Activated naive CD8-positive, alpha-beta T cell treated with anti-CD3 and anti-CD28 coated beads, Interleukin-2, amount 50 U/mL, for 24 hours (primary cell): ENCODE measurements at regions not wholly inside any gene's neighbourhood (a gene's known extent, or its start where the extent isn't known, plus 50 kb on each side); places are given as distances from the start of the nearest gene placed in this dataset.
A peak's percentile ranks its signal among the peaks of the same experiment; 100 is the strongest.

Experiments used
- ATAC-seq: fragments of 150-1000 bp; cut with Tn5 transposase; one replicate; pipeline ENCODE4 v1.10.0; 2021
- DNase-seq: peaks from one replicate; pipeline ENCODE4 v3.0.0; 2021
- H3K27ac Mint-ChIP-seq: one replicate; pipeline ENCODE4 v1.8.0; 2021; ENCODE audit warnings: mild to moderate bottlenecking, mixed read lengths
- H3K27me3 Mint-ChIP-seq: one replicate; pipeline ENCODE4 v1.8.0; 2021; ENCODE audit warnings: mixed read lengths
- H3K36me3 Mint-ChIP-seq: one replicate; pipeline ENCODE4 v1.8.0; 2021; ENCODE audit warnings: low read depth, mixed read lengths
- H3K4me1 Mint-ChIP-seq: one replicate; pipeline ENCODE4 v1.8.0; 2021; ENCODE audit warnings: mixed read lengths
- H3K4me3 Mint-ChIP-seq: one replicate; pipeline ENCODE4 v1.8.0; 2021; ENCODE audit warnings: mild to moderate bottlenecking, moderate library complexity, mixed read lengths
- H3K9me3 Mint-ChIP-seq: one replicate; pipeline ENCODE4 v1.8.0; 2021; ENCODE audit warnings: mixed read lengths

GRCh38 chr17:83179811-83180210, 100.4 kb downstream of the METRNL start:
- no peak overlapping the region for H3K27ac Mint-ChIP-seq
- ATAC-seq (no peak), DNase-seq (no peak)
- no peak overlapping the region for H3K4me3 Mint-ChIP-seq
- no peaks in the 10 kb centered on the region for H3K9me3 Mint-ChIP-seq
- H3K4me1 Mint-ChIP-seq: no peaks in the 10 kb centered on the region
- no peaks in the 10 kb centered on the region for H3K27me3 Mint-ChIP-seq
- no peaks in the 10 kb centered on the region for H3K36me3 Mint-ChIP-seq

- no peaks in the 10 kb centered on the region for H3K4me1 Mint-ChIP-seq
- H3K27ac Mint-ChIP-seq: no peak overlapping the region
- DNase-seq (no peak), ATAC-seq (no peak)
- H3K27me3 Mint-ChIP-seq: no peaks in the 10 kb centered on the region
- H3K36me3 Mint-ChIP-seq: no peaks in the 10 kb centered on the region
- no peak overlapping the region for H3K4me3 Mint-ChIP-seq
- H3K9me3 Mint-ChIP-seq: no peaks in the 10 kb centered on the region
Measured at GRCh38 chr17:83180264-83180995, 101.0 kb downstream of the METRNL start.

GRCh38 chr17:83180996-83181481, 101.6 kb downstream of the METRNL start:
- H3K4me1 Mint-ChIP-seq: no peaks in the 10 kb centered on the region
- ATAC-seq (peak; percentile 58), DNase-seq (no peak)
- no peak overlapping the region for H3K4me3 Mint-ChIP-seq
- H3K36me3 Mint-ChIP-seq: no peaks in the 10 kb centered on the region
- no peak overlapping the region for H3K27ac Mint-ChIP-seq
- no peaks in the 10 kb centered on the region for H3K27me3 Mint-ChIP-seq
- H3K9me3 Mint-ChIP-seq: no peaks in the 10 kb centered on the region

- no peak for ATAC-seq
Measured at GRCh38 chr17:83181991-83182619, 102.7 kb downstream of the METRNL start.

GRCh38 chr17:83182620-83183101, 103.3 kb downstream of the METRNL start:
- Mint-ChIP-seq H3K4me3 (no peak overlapping the region), H3K4me1 (no peaks in the 10 kb centered on the region), H3K27me3 (no peaks in the 10 kb centered on the region), H3K27ac (no peak overlapping the region), H3K36me3 (no peaks in the 10 kb centered on the region), H3K9me3 (no peaks in the 10 kb centered on the region)
- ATAC-seq: no peak
- no peak for DNase-seq

More at GRCh38 chr17:83181991-83182619, 102.7 kb downstream of the METRNL start:
- Mint-ChIP-seq H3K4me3 (no peak overlapping the region), H3K9me3 (no peaks in the 10 kb centered on the region), H3K27me3 (no peaks in the 10 kb centered on the region), H3K4me1 (no peaks in the 10 kb centered on the region), H3K27ac (no peak overlapping the region), H3K36me3 (no peaks in the 10 kb centered on the region)
- DNase-seq: no peak

DNA sequence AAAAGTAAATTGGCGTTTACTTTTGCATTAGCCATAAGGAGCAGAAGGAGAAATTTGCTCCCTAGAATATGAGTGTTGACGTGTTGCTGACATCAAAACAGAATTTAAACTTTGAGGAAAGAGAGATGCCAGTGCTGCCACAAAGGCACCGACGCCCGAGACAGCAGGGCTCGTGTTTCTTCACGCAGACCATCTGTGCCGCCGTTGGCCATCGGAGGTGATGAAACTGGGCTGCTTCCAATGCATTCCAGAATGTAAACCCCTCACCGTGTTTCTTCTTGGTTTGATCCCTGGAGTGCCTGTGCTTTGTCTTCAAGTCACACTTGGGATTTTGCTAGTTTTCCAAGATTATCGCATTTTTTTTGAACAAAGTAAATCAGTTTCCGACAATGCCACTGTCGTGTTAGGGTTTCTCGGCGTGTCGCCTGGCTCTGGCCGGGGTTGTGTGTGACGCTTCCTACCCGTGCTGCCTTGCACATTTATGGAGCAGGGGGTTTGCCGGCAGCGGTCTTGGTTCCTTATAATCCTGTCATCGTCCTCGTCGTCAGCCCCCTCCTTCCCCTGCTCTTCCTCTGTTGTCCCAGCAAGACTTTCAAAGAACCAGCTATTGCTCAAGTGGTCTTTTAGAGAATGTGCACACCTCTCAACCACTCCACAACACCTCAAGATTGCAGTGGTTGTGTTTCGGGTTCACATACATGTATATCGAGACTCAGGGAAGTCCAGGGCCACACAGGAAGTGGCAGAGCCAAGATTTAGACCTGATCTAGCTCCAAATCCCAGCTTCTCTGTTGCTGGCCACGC, 103.9 kb downstream of the METRNL start:
- no peaks in the 10 kb centered on the region for H3K36me3 Mint-ChIP-seq
- H3K9me3 Mint-ChIP-seq: peaks cover 4% of the 10 kb centered on the region
- DNase-seq (no peak), ATAC-seq (no peak)
- H3K27ac Mint-ChIP-seq: no peak overlapping the region
- peaks cover 3% of the 10 kb centered on the region for H3K4me1 Mint-ChIP-seq
- no peak overlapping the region for H3K4me3 Mint-ChIP-seq
- H3K27me3 Mint-ChIP-seq: no peaks in the 10 kb centered on the region

DNA sequence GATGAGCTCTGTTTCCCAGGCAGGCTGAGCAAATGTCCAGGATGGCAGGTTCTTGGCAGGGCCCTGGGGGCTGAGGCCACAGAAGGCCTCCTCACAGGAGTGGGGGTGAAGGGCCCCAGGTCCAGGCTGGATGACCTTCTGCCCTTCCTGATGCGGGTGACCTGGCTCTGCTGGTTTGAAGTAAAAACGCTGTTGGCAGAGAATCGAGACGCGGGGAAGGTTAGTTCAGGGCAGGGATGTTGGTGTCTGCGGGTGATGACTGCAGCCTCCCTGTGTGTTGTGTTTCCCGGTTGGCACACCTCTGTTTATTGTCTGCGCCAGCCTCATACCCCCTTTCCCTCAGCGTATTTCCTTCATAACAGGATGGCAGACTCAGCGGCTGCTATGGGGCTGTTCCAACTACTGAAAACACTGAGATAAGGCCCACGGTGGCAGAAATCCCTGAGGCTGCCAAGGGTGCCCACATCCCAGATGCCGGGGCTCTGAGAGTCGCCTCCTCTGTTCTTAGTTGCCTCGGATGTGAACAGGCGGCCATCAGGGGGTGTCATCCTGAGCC, 104.6 kb downstream of the METRNL start:
- Mint-ChIP-seq H3K27me3 (no peaks in the 10 kb centered on the region), H3K4me3 (no peak overlapping the region), H3K27ac (no peak overlapping the region), H3K36me3 (no peaks in the 10 kb centered on the region), H3K4me1 (peaks cover 3% of the 10 kb centered on the region), H3K9me3 (peaks cover 4% of the 10 kb centered on the region)
- DNase-seq (no peak), ATAC-seq (no peak)

GRCh38 chr17:83185023-83186002, 105.9 kb downstream of the METRNL start:
- H3K9me3 Mint-ChIP-seq: peaks cover 4% of the 10 kb centered on the region
- H3K4me3 Mint-ChIP-seq: no peak overlapping the region
- no peaks in the 10 kb centered on the region for H3K27me3 Mint-ChIP-seq
- H3K36me3 Mint-ChIP-seq: no peaks in the 10 kb centered on the region
- no peak overlapping the region for H3K27ac Mint-ChIP-seq
- ATAC-seq: no peak
- H3K4me1 Mint-ChIP-seq: peaks cover 3% of the 10 kb centered on the region
- DNase-seq: no peak

DNA sequence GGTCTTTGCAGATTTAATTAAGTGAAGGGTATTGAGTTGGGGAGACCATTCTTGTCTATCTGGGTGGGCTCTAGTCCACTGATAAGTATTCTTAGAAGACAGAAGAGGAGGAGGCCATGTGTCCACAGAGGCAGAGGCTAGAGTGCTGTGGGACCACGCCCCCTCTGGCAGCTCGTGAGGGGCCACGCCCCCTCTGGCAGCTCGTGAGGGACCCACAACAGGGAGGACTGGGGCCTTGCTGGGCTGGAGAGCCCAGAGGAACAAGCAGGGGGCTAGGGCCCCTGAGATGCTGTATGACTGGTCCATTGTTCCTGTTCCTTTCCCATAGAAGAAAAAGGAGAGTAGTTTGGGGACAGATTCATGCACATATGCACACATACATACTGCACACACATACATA, 106.8 kb downstream of the METRNL start:
- ATAC-seq (no peak), DNase-seq (no peak)
- Mint-ChIP-seq H3K27me3 (no peaks in the 10 kb centered on the region), H3K36me3 (no peaks in the 10 kb centered on the region), H3K4me1 (peaks cover 7% of the 10 kb centered on the region), H3K4me3 (no peak overlapping the region), H3K9me3 (peaks cover 4% of the 10 kb centered on the region), H3K27ac (no peak overlapping the region)

DNA sequence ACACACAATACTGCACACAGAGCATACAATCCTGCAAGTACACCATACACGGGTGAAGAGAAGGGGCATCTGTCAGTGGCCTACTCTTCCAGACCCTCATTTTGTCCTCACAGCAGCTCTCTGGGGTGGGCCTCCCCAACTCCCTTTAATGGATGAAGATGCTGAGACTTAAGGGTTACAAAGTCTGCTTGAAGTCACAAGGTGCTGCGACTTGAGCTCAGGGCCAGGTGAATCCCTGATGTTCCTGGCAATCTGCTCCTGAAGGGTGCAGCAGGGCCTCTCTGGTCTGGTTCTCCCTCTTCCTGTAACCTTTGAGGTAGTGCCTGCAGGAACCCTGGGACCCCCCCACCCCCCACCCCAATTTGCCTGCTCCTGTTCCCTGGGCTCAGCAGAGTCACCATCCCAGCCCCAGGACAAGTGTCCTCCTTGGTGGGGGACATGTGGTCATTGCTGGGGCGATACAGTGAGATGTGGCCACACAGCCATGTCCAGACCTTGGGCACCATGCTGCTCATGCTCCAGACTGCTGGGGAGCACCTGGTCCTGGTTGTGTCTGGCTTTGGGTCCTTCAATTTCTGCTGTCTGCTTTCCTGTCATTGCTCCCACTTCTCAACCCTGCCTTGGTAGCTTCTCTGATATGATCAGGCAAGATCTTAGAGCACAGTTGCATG, 107.5 kb downstream of the METRNL start:
- H3K4me3 Mint-ChIP-seq: no peak overlapping the region
- no peak for DNase-seq
- no peaks in the 10 kb centered on the region for H3K27me3 Mint-ChIP-seq
- no peaks in the 10 kb centered on the region for H3K36me3 Mint-ChIP-seq
- no peak for ATAC-seq
- H3K27ac Mint-ChIP-seq: no peak overlapping the region
- H3K4me1 Mint-ChIP-seq: peaks cover 9% of the 10 kb centered on the region
- H3K9me3 Mint-ChIP-seq: peaks cover 4% of the 10 kb centered on the region

GRCh38 chr17:83187782-83188311, 108.4 kb downstream of the METRNL start:
- no peak for DNase-seq
- Mint-ChIP-seq H3K36me3 (no peaks in the 10 kb centered on the region), H3K9me3 (peaks cover 4% of the 10 kb centered on the region), H3K27me3 (no peaks in the 10 kb centered on the region), H3K27ac (peak overlapping the region; percentile 7), H3K4me1 (peaks cover 9% of the 10 kb centered on the region), H3K4me3 (no peak overlapping the region)
- peak; percentile 47 for ATAC-seq

GRCh38 chr17:83189044-83190003, 109.9 kb downstream of the METRNL start:
- H3K4me1 Mint-ChIP-seq: peaks cover 17% of the 10 kb centered on the region
- DNase-seq (no peak), ATAC-seq (no peak)
- H3K36me3 Mint-ChIP-seq: no peaks in the 10 kb centered on the region
- peaks cover 4% of the 10 kb centered on the region for H3K9me3 Mint-ChIP-seq
- no peak overlapping the region for H3K27ac Mint-ChIP-seq
- H3K4me3 Mint-ChIP-seq: no peak overlapping the region
- no peaks in the 10 kb centered on the region for H3K27me3 Mint-ChIP-seq
